Prostate gland (tissue), 2 donors: ENCODE measurements at regions not wholly inside any gene's neighbourhood (a gene's known extent, or its start where the extent isn't known, plus 50 kb on each side); places are given as distances from the start of the nearest gene placed in this dataset.

Source experiments
- DNase-seq: peaks from one replicate; pipeline ENCODE4 v3.0.0-alpha.2; 2019; ENCODE audit warnings: low spot score
- H3K27ac ChIP-seq, 2 donors: fragments of 200-600 bp; sonication (generic); 2 replicates each; pipeline ENCODE4 v1.5.1; 2017 to 2019
- H3K27me3 ChIP-seq: fragments of 200-600 bp; sonication (generic); replicated peaks from 2 replicates; pipeline ENCODE4 v1.5.1; 2019; ENCODE audit not compliant: insufficient read depth
- H3K36me3 ChIP-seq, 2 donors: fragments of 200-600 bp; sonication (generic); 1 replicate in 1 of 2; 2 replicates in 1 of 2; pipeline versions ENCODE4 v1.5.1 to v1.8.1; 2017 to 2019
- H3K4me1 ChIP-seq: fragments of 200-600 bp; sonication (generic); replicated peaks from 2 replicates; pipeline ENCODE4 v1.5.1; 2019
- H3K4me3 ChIP-seq, 2 donors: fragments of 200-600 bp; sonication (generic); 2 replicates each; pipeline ENCODE4 v1.5.1; 2017 to 2019
- H3K9me3 ChIP-seq: fragments of 200-600 bp; sonication (generic); 2 replicates; pipeline ENCODE4 v1.5.1; 2017
- POLR2A ChIP-seq: fragments of 450-650 bp; IDR thresholded peaks from one replicate; pipeline ENCODE4 v1.6.1; 2016; ENCODE audit warnings: antibody characterized with exemption, mild to moderate bottlenecking
- POLR2AphosphoS5 ChIP-seq: sonication (generic); formaldehyde crosslinking; IDR thresholded peaks from one replicate; pipeline ENCODE4 v1.6.1; 2017; ENCODE audit warnings: antibody characterized with exemption
- WGBS: methylation state at CpG from one replicate; pipeline ENCODE4 v1.1.5; 2018; 5-methylcytosine and 5-hydroxymethylcytosine counted together
- intact Hi-C: fragments of 100-400 bp; cut with DNase I; formaldehyde crosslinking; loops from one replicate; pipeline ENCODE4 v1.14.2; 2022
- TF ChIP-seq, protein P1 (sequence below), 4 experiments: fragments of 200-600 bp in 2 of 4; fragments of 450-650 bp in 2 of 4; sonication (generic) in 2 of 4; IDR thresholded peaks; 1 replicate in 3 of 4; 2 replicates in 1 of 4; pipeline ENCODE4 v1.5.1; 2016 to 2019; ENCODE audit warnings: antibody characterized with exemption in 4 of 4, mild to moderate bottlenecking in 2 of 4, moderate library complexity in 2 of 4

DNA sequence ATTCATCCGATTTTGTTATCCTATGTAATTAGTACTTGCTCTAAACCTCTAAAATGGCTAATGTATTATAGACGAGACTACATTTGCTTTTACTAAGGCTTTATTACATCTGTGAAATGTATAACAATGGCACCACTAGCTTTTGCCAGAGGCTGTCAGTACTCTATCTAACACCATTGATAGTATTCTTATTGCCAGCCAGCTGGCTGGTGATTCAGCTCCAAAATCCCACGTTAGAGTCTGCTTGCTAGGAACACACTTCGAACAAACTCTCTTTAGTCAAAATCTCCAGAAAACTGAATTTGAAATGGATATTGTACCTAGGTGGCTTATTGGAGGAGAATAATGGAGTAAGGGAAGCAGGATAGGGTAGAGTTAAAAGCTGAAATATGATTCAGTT lies 839.2 kb downstream of the SLC6A15 start:
- no peaks in the 10 kb centered on the region for H3K4me1 ChIP-seq
- no peaks in the 10 kb centered on the region for H3K9me3 ChIP-seq
- H3K27ac ChIP-seq = no peak overlapping the region
- no peaks in the 10 kb centered on the region for H3K36me3 ChIP-seq
- intact Hi-C loops = no loop called here
- H3K27me3 ChIP-seq = no peaks in the 10 kb centered on the region
- TF ChIP-seq POLR2A (no peak), POLR2AphosphoS5 (no peak)
- TF ChIP-seq, protein P1, sequence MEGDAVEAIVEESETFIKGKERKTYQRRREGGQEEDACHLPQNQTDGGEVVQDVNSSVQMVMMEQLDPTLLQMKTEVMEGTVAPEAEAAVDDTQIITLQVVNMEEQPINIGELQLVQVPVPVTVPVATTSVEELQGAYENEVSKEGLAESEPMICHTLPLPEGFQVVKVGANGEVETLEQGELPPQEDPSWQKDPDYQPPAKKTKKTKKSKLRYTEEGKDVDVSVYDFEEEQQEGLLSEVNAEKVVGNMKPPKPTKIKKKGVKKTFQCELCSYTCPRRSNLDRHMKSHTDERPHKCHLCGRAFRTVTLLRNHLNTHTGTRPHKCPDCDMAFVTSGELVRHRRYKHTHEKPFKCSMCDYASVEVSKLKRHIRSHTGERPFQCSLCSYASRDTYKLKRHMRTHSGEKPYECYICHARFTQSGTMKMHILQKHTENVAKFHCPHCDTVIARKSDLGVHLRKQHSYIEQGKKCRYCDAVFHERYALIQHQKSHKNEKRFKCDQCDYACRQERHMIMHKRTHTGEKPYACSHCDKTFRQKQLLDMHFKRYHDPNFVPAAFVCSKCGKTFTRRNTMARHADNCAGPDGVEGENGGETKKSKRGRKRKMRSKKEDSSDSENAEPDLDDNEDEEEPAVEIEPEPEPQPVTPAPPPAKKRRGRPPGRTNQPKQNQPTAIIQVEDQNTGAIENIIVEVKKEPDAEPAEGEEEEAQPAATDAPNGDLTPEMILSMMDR (IDR thresholded peaks at IDR 0.05) = no peak
- H3K4me3 ChIP-seq = no peak overlapping the region
- WGBS = 70% methylated on average over 4 of the region's 4 CpGs
- DNase-seq = no peak

DNA sequence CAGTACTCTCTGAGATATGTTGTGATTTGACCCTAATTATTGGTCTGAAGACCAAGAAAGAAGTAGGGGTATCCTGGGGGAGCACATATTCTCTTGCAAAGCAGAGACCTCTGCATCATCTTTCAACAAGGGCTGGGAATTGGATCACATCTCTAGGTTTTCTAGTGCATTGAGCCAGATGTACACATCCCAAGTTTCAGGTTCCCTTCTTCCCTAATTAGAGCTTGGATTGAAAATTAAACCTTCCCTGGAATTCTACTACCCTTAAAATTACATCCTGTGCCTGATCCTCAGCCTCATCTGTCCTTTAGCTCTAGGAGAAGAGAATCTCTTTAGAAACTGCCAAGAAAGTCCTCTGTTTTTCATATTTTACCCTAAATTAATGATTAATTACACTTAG lies 839.6 kb downstream of the SLC6A15 start:
- Histone ChIP-seq H3K36me3 (no peaks in the 10 kb centered on the region), H3K4me1 (no peaks in the 10 kb centered on the region), H3K27me3 (no peaks in the 10 kb centered on the region), H3K4me3 (no peak overlapping the region), H3K27ac (no peak overlapping the region), H3K9me3 (no peaks in the 10 kb centered on the region)
- intact Hi-C loops = no loop called here
- DNase-seq = no peak
- TF ChIP-seq, protein P1 (IDR thresholded peaks at IDR 0.05) = no peak
- TF ChIP-seq POLR2A (no peak), POLR2AphosphoS5 (no peak)

DNA sequence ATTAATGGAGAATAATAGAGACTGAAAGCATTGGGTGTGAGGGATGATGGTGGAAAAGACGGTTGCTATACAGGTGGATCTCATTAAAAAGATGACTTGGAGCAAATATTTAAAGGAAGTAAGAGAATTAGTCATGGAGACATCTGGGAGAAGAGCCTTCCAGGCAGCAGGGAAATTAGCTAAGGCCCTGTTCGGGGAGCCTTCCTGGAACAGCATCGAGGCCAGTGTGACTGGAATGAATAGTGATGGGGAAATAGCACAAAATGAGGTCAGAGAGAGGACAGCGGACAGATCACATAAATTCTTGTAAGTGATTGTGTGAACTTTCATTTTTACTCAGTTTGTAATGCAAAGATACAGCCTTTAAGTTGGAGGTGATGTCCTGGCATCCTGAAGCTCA lies 842.3 kb downstream of the SLC6A15 start:
- Histone ChIP-seq H3K4me1 (no peaks in the 10 kb centered on the region), H3K27ac (no peak overlapping the region)
- intact Hi-C loops = no loop called here

DNA sequence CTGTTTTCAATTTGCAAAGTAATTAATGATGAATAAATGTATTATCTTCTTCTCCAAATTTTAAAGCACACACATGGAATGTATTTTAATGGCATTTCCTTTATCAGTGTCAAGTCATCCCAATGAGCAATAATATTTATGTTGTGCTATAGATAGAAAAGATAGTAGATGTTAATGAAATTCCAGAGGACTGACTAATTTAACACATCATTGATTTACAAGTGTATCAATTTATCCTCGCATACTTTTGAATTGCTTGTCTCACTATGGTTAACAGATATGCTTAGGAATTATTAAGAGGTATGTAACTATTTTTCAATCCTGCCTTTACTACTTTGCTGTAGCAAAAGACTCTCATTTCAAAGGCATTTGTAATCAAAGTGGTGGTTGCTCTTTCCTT lies 842.9 kb downstream of the SLC6A15 start:
- Histone ChIP-seq H3K27ac (no peak overlapping the region), H3K4me3 (no peak overlapping the region), H3K27me3 (no peaks in the 10 kb centered on the region), H3K9me3 (no peaks in the 10 kb centered on the region), H3K36me3 (no peaks in the 10 kb centered on the region), H3K4me1 (no peaks in the 10 kb centered on the region)
- intact Hi-C loops = no loop called here
- WGBS = 77% methylated on average over 1 of the region's 1 CpG
- TF ChIP-seq, protein P1 (IDR thresholded peaks at IDR 0.05) = no peak
- TF ChIP-seq POLR2AphosphoS5 (no peak), POLR2A (no peak)
- no peak for DNase-seq

More for the DNA sequence above, 842.3 kb downstream of the SLC6A15 start:
- H3K27me3 ChIP-seq = no peaks in the 10 kb centered on the region
- DNase-seq = no peak
- no peak for TF ChIP-seq POLR2AphosphoS5
- TF ChIP-seq, protein P1 (IDR thresholded peaks at IDR 0.05) = no peak
- no peak for TF ChIP-seq POLR2A
- no peak overlapping the region for H3K4me3 ChIP-seq
- no peaks in the 10 kb centered on the region for H3K9me3 ChIP-seq
- 85% methylated on average over 4 of the region's 4 CpGs for WGBS
- H3K36me3 ChIP-seq = no peaks in the 10 kb centered on the region

DNA sequence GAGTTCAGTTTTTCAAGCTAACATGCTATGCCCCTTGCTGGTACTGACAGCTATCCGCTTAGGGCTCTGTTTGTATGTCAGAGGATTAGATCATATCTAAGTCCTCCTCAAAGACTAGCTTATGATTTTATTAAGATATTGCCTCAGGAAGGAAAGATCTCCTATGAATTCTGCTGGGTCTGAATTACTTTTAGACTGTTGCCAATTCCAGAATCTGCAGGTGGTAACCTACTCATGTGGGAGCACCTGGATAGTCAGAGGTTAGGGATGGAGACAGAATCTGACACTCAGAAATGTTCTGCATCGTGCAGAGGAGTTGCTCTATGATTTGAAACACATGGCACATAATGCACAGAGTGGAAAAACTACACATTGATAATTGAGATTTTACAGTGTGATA lies 843.4 kb downstream of the SLC6A15 start:
- no peak overlapping the region for H3K4me3 ChIP-seq
- no peaks in the 10 kb centered on the region for H3K9me3 ChIP-seq
- H3K4me1 ChIP-seq = no peaks in the 10 kb centered on the region
- intact Hi-C loops = no loop called here
- TF ChIP-seq, protein P1 (IDR thresholded peaks at IDR 0.05) = no peak
- TF ChIP-seq POLR2A = no peak
- no peak for TF ChIP-seq POLR2AphosphoS5
- H3K27me3 ChIP-seq = no peaks in the 10 kb centered on the region
- H3K36me3 ChIP-seq = no peaks in the 10 kb centered on the region
- H3K27ac ChIP-seq = no peak overlapping the region
- DNase-seq = no peak
- WGBS = 55% methylated on average over 2 of the region's 2 CpGs
